HCT116 (cell line): ENCODE measurements at regions not wholly inside any gene's neighbourhood (a gene's known extent, or its start where the extent isn't known, plus 50 kb on each side); places are given as distances from the start of the nearest gene placed in this dataset.

ENCODE experiments used
- CEBPB ChIP-seq: IDR thresholded peaks from 2 replicates; pipeline ENCODE4 v1.6.1; 2012; ENCODE audit warnings: low read depth
- CTCF ChIP-seq, 3 experiments: fragments of 200-600 bp in 1 of 3; sonication (generic) in 1 of 3; IDR thresholded peaks in 2 of 3; conservative IDR thresholded peaks in 1 of 3; 2 replicates each; pipeline ENCODE4 v1.5.1; 2012 to 2017; ENCODE audit warnings: low read depth in 2 of 3, low read length in 2 of 3, antibody characterized with exemption in 1 of 3, borderline replicate concordance in 1 of 3, control low read depth in 1 of 3, mild to moderate bottlenecking in 1 of 3, mixed read lengths in 1 of 3, mixed run types in 1 of 3, moderate library complexity in 1 of 3; ENCODE audit not compliant: insufficient read depth in 1 of 3
- ELF1 ChIP-seq: IDR thresholded peaks from 2 replicates; pipeline ENCODE4 v1.6.1; 2012; ENCODE audit warnings: low read depth, borderline replicate concordance
- JUND ChIP-seq: IDR thresholded peaks from 2 replicates; pipeline ENCODE4 v1.6.1; 2012
- POLR2A ChIP-seq: IDR thresholded peaks from 2 replicates; pipeline ENCODE4 v1.7.0; 2011; ENCODE audit warnings: borderline replicate concordance; ENCODE audit not compliant: insufficient read depth, insufficient read length; ENCODE audit errors: extremely low read depth
- POLR2AphosphoS5 ChIP-seq: IDR thresholded peaks from 2 replicates; pipeline ENCODE4 v1.6.1; 2011; ENCODE audit warnings: mild to moderate bottlenecking, low read depth, low read length, moderate library complexity
- RAD21 ChIP-seq: IDR thresholded peaks from 2 replicates; pipeline ENCODE4 v1.6.1; 2012; ENCODE audit warnings: low read depth, mild to moderate bottlenecking
- REST ChIP-seq: IDR thresholded peaks from 2 replicates; pipeline ENCODE4 v1.6.1; 2012; ENCODE audit warnings: low read depth
- YY1 ChIP-seq: IDR thresholded peaks from 2 replicates; pipeline ENCODE4 v1.6.1; 2011; ENCODE audit warnings: low read length, low read depth, moderate library complexity, mild to moderate bottlenecking; ENCODE audit not compliant: insufficient replicate concordance; ENCODE audit errors: extremely low read depth
- ZFX ChIP-seq: fragments of 450-650 bp; IDR thresholded peaks from 2 replicates; pipeline ENCODE4 v1.6.1; 2017
- ZNF274 ChIP-seq: fragments of 200-500 bp; sonication (Bioruptor generic); IDR thresholded peaks from 2 replicates; pipeline ENCODE4 v1.6.1; 2014; ENCODE audit warnings: mild to moderate bottlenecking, low read depth, low read length, inconsistent platforms

GRCh38 chr6:153325661-153326060, 194.6 kb upstream of the RGS17 start:
- no peak for TF ChIP-seq RAD21
- no peak for TF ChIP-seq CTCF (IDR thresholded peaks at IDR 0.05 in 2 of 3, conservative IDR thresholded peaks at IDR 0.05 in 1 of 3; ENCODE audit: borderline replicate concordance in 1 of 3, insufficient read depth in 1 of 3, low read depth in 2 of 3, low read length in 2 of 3)
- no peak for TF ChIP-seq CEBPB
- TF ChIP-seq REST, result no peak
- no peak for TF ChIP-seq ZFX
- TF ChIP-seq ELF1, result no peak
- TF ChIP-seq YY1, result no peak
- TF ChIP-seq POLR2AphosphoS5, result no peak
- TF ChIP-seq ZNF274, result no peak
- TF ChIP-seq JUND, result no peak
- no peak for TF ChIP-seq POLR2A
